Prostate gland (tissue), 2 donors: ENCODE measurements at regions not wholly inside any gene's neighbourhood (a gene's known extent, or its start where the extent isn't known, plus 50 kb on each side); places are given as distances from the start of the nearest gene placed in this dataset.

Experiments used
- DNase-seq: peaks from one replicate; pipeline ENCODE4 v3.0.0-alpha.2; 2019; ENCODE audit warnings: low spot score
- H3K27ac ChIP-seq, 2 donors: fragments of 200-600 bp; sonication (generic); 2 replicates each; pipeline ENCODE4 v1.5.1; 2017 to 2019
- H3K27me3 ChIP-seq: fragments of 200-600 bp; sonication (generic); replicated peaks from 2 replicates; pipeline ENCODE4 v1.5.1; 2019; ENCODE audit not compliant: insufficient read depth
- H3K36me3 ChIP-seq, 2 donors: fragments of 200-600 bp; sonication (generic); 1 replicate in 1 of 2; 2 replicates in 1 of 2; pipeline versions ENCODE4 v1.5.1 to v1.8.1; 2017 to 2019
- H3K4me1 ChIP-seq: fragments of 200-600 bp; sonication (generic); replicated peaks from 2 replicates; pipeline ENCODE4 v1.5.1; 2019
- H3K4me3 ChIP-seq, 2 donors: fragments of 200-600 bp; sonication (generic); 2 replicates each; pipeline ENCODE4 v1.5.1; 2017 to 2019
- H3K9me3 ChIP-seq: fragments of 200-600 bp; sonication (generic); 2 replicates; pipeline ENCODE4 v1.5.1; 2017
- CTCF ChIP-seq, 4 experiments: fragments of 200-600 bp in 2 of 4; fragments of 450-650 bp in 2 of 4; sonication (generic) in 2 of 4; IDR thresholded peaks; 1 replicate in 3 of 4; 2 replicates in 1 of 4; pipeline ENCODE4 v1.5.1; 2016 to 2019; ENCODE audit warnings: antibody characterized with exemption in 4 of 4, mild to moderate bottlenecking in 2 of 4, moderate library complexity in 2 of 4
- POLR2A ChIP-seq: fragments of 450-650 bp; IDR thresholded peaks from one replicate; pipeline ENCODE4 v1.6.1; 2016; ENCODE audit warnings: antibody characterized with exemption, mild to moderate bottlenecking
- POLR2AphosphoS5 ChIP-seq: sonication (generic); formaldehyde crosslinking; IDR thresholded peaks from one replicate; pipeline ENCODE4 v1.6.1; 2017; ENCODE audit warnings: antibody characterized with exemption
- WGBS: methylation state at CpG from one replicate; pipeline ENCODE4 v1.1.5; 2018; 5-methylcytosine and 5-hydroxymethylcytosine counted together
- intact Hi-C: fragments of 100-400 bp; cut with DNase I; formaldehyde crosslinking; loops from one replicate; pipeline ENCODE4 v1.14.2; 2022

GRCh38 chr2:67015681-67016080, 381.5 kb upstream of the ETAA1 start:
- H3K36me3 ChIP-seq, result no peaks in the 10 kb centered on the region
- TF ChIP-seq CTCF (IDR thresholded peaks at IDR 0.05) (no peak), POLR2AphosphoS5 (no peak), POLR2A (no peak)

GRCh38 chr2:67018301-67018700, 378.8 kb upstream of the ETAA1 start:
- WGBS, result 90% methylated on average over 1 of the region's 1 CpG
- Histone ChIP-seq H3K4me1 (no peaks in the 10 kb centered on the region), H3K9me3 (no peaks in the 10 kb centered on the region), H3K4me3 (no peak overlapping the region), H3K27me3 (no peaks in the 10 kb centered on the region), H3K36me3 (no peaks in the 10 kb centered on the region), H3K27ac (no peak overlapping the region)
- DNase-seq, result no peak
- intact Hi-C loops, result no loop called here
- TF ChIP-seq CTCF (IDR thresholded peaks at IDR 0.05) (no peak), POLR2AphosphoS5 (no peak), POLR2A (no peak)

More at GRCh38 chr2:67015681-67016080, 381.5 kb upstream of the ETAA1 start:
- H3K4me3 ChIP-seq, result no peak overlapping the region
- H3K27ac ChIP-seq, result no peak overlapping the region
- intact Hi-C loops, result no loop called here
- H3K4me1 ChIP-seq, result no peaks in the 10 kb centered on the region
- peaks cover 2% of the 10 kb centered on the region for H3K27me3 ChIP-seq
- no peak for DNase-seq
- no peaks in the 10 kb centered on the region for H3K9me3 ChIP-seq

GRCh38 chr2:67032076-67032475, 365.1 kb upstream of the ETAA1 start:
- no peaks in the 10 kb centered on the region for H3K27me3 ChIP-seq
- intact Hi-C loops, result loop anchor here (10.0 kb wide), 1 partner anchor 457 kb away; no protein-coding TSS in a partner anchor
- TF ChIP-seq POLR2A, result no peak
- TF ChIP-seq CTCF (IDR thresholded peaks at IDR 0.05), result no peak
- TF ChIP-seq POLR2AphosphoS5, result no peak
- no peak overlapping the region for H3K4me3 ChIP-seq
- no peak overlapping the region for H3K27ac ChIP-seq
- H3K36me3 ChIP-seq, result no peaks in the 10 kb centered on the region
- H3K4me1 ChIP-seq, result no peaks in the 10 kb centered on the region
- no peaks in the 10 kb centered on the region for H3K9me3 ChIP-seq
- WGBS, result 31% methylated on average over 2 of the region's 2 CpGs
- DNase-seq, result no peak

GRCh38 chr2:67036444-67036843, 360.7 kb upstream of the ETAA1 start:
- Histone ChIP-seq H3K9me3 (no peaks in the 10 kb centered on the region), H3K27me3 (no peaks in the 10 kb centered on the region), H3K4me1 (no peaks in the 10 kb centered on the region), H3K27ac (no peak overlapping the region), H3K36me3 (no peaks in the 10 kb centered on the region), H3K4me3 (no peak overlapping the region)
- no peak for TF ChIP-seq CTCF (IDR thresholded peaks at IDR 0.05)
- TF ChIP-seq POLR2A, result no peak
- no peak for TF ChIP-seq POLR2AphosphoS5
- 85% methylated on average over 5 of the region's 5 CpGs for WGBS
- no peak for DNase-seq
- intact Hi-C loops, result loop anchor here (5.0 to 10.0 kb wide), 2 partner anchors 334 to 462 kb away; no protein-coding TSS in a partner anchor

GRCh38 chr2:67037655-67038054, 359.5 kb upstream of the ETAA1 start:
- WGBS, result 72% methylated on average over 8 of the region's 8 CpGs

More at GRCh38 chr2:67037655-67038054, 359.5 kb upstream of the ETAA1 start:
- intact Hi-C loops, result loop anchor here (5.0 to 10.0 kb wide), 2 partner anchors 335 to 463 kb away; no protein-coding TSS in a partner anchor
- Histone ChIP-seq H3K27ac (no peak overlapping the region), H3K36me3 (no peaks in the 10 kb centered on the region), H3K27me3 (no peaks in the 10 kb centered on the region), H3K4me3 (no peak overlapping the region), H3K4me1 (no peaks in the 10 kb centered on the region), H3K9me3 (no peaks in the 10 kb centered on the region)
- DNase-seq, result no peak
- TF ChIP-seq POLR2AphosphoS5 (no peak), POLR2A (no peak), CTCF (IDR thresholded peaks at IDR 0.05) (no peak)
